Ectodermal cell (in vitro differentiated cells): ENCODE measurements at regions not wholly inside any gene's neighbourhood (a gene's known extent, or its start where the extent isn't known, plus 50 kb on each side); places are given as distances from the start of the nearest gene placed in this dataset.

Experiments used
- H3K27ac ChIP-seq: 2 replicates; pipeline ENCODE4 v1.7.0; 2013; ENCODE audit warnings: mild to moderate bottlenecking, low read depth, low read length; ENCODE audit not compliant: insufficient read depth, poor library complexity, severe bottlenecking
- H3K27me3 ChIP-seq: 2 replicates; pipeline ENCODE4 v1.7.0; 2013; ENCODE audit warnings: mild to moderate bottlenecking, low read length; ENCODE audit not compliant: insufficient read depth, control insufficient read depth, poor library complexity, severe bottlenecking
- H3K36me3 ChIP-seq: one replicate; pipeline ENCODE4 v1.7.0; 2013; ENCODE audit warnings: low read length; ENCODE audit not compliant: control insufficient read depth, insufficient read depth
- H3K4me1 ChIP-seq: one replicate; pipeline ENCODE4 v1.7.0; 2013; ENCODE audit warnings: low read length; ENCODE audit not compliant: control insufficient read depth, insufficient read depth
- H3K4me3 ChIP-seq: 2 replicates; pipeline ENCODE4 v1.7.0; 2013; ENCODE audit warnings: low read depth, low read length, control low read depth; ENCODE audit not compliant: insufficient read depth
- H3K9me3 ChIP-seq: 2 replicates; pipeline ENCODE4 v1.7.0; 2013; ENCODE audit warnings: mild to moderate bottlenecking, low read length, moderate library complexity; ENCODE audit not compliant: control insufficient read depth
- WGBS, 2 experiments: methylation state at CpG; one replicate each; pipeline ENCODE4 v1.1.7; 2013; ENCODE audit warnings: missing lambda C conversion rate in 2 of 2; 5-methylcytosine and 5-hydroxymethylcytosine counted together

DNA sequence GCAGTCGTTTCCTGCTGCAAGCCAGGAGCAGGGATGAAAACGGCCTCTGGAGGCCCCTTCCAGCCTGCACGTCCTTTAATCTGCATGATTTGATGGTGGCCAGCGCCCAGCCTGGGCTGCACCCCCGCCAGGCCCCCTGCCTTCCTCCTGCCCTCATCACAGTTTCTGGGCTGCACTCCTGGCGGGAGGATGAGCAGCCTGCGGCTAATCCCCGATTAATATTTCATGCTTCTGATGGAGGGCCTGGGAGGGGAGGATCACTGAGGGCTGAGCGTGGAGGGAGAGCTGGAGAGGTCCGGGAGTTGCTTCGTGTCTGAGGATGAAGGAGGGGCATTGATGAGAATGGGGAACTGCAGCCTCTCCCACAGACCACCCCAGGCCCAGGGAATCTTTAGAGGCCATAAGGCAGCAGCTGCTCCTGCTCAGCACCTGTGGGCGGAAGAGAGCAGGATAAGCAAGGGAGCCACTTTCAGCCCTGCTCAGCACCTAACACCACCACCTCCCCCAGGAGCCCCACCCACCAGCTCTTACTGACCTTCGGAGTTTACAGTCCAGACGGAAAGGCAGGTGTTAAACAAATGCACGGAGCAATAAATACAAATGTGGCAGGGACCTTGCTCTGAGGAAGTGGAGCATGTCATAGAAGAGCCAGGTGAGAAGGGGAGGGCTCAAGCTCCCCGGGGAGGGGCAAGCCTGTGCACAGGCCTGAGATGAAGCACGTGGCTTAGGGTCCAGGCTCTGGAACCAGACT is 135.0 kb upstream of the NECTIN1 start:
- Histone ChIP-seq H3K36me3 (no peaks in the 10 kb centered on the region), H3K4me3 (no peak overlapping the region), H3K27ac (no peak overlapping the region), H3K9me3 (no peaks in the 10 kb centered on the region), H3K27me3 (no peaks in the 10 kb centered on the region), H3K4me1 (no peaks in the 10 kb centered on the region)
- WGBS, 2 experiments: 76 to 80% methylated on average over 17 of the region's 17 CpGs

DNA sequence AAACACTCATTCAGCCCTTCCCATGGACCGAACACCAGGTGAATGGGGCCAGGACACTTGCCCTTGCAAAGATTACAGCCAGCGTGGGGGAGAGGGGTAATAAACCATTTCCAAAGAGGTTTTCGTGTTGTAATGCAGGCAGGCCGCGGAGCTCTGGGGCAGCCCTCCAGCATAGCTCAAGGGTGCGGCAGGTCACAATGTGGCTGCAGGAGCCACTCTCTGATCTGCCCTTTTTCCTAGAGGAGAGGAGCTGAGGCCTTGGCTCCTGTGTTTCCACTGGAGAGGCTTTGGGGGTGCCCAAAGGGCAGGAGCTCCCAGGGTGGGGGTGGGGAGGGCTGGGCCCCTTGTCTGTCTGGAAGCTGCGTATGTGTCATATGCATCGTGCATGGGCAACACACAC is 134.2 kb upstream of the NECTIN1 start:
- no peaks in the 10 kb centered on the region for H3K27me3 ChIP-seq
- no peak overlapping the region for H3K27ac ChIP-seq
- H3K4me3 ChIP-seq: no peak overlapping the region
- H3K9me3 ChIP-seq: no peaks in the 10 kb centered on the region
- H3K36me3 ChIP-seq: no peaks in the 10 kb centered on the region
- WGBS, 2 experiments: 94 to 95% methylated on average over 8 of the region's 8 CpGs
- H3K4me1 ChIP-seq: no peaks in the 10 kb centered on the region

- Histone ChIP-seq H3K27me3 (no peaks in the 10 kb centered on the region), H3K4me1 (no peaks in the 10 kb centered on the region), H3K27ac (no peak overlapping the region), H3K36me3 (no peaks in the 10 kb centered on the region), H3K4me3 (no peak overlapping the region), H3K9me3 (no peaks in the 10 kb centered on the region)
- WGBS, 2 experiments: 76 to 79% methylated on average over 5 of the region's 5 CpGs
Measured at GRCh38 chr11:119861160-119861559, 132.2 kb upstream of the NECTIN1 start.

DNA sequence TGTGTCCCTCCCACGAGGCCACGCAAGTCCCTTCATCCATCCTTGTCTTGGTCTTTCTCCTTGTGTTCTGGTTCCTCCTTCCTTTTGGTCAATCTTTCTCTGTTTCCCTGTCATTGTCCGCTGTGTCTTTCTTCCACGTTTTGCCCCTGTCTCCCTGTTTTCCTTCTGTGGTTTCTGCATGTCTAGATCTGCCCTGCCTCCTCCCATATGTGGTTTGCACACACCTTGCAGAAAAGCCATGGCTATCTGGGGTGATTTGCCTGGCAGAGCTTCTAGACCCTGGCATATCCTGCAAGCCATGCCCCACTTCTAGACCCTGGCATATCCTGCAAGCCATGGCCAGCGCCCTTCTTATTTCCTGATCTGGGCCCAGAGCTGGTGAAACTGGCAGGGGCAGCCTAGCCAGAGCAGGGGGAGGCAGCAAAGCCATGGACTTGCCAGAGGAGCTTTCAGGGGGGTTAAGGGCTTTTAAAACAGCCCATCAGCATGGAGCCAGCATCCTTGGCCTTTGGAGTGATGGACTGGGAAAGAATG is 131.6 kb upstream of the NECTIN1 start:
- no peaks in the 10 kb centered on the region for H3K36me3 ChIP-seq
- no peaks in the 10 kb centered on the region for H3K4me1 ChIP-seq

DNA sequence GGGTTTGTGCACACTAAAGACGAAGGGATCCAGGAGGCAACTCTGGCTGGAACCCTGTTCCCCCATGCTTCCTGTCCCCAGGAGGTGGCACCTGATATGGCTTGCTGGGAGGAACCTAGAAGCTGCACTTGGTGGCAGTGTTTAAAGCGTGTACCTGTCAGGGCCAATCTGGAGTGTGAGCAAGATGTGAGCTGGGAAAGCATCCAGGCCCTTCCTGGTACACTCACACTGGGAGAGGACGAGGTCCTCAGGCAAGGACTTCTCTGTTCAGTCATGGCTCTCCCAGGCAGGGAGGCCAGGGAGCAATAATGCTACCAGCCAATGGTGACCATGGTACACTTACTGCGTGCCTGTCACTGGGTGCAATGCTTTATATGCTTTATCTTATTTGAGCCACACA is 130.7 kb upstream of the NECTIN1 start:
- H3K27ac ChIP-seq: no peak overlapping the region
- WGBS, 2 experiments: 91 to 93% methylated on average over 4 of the region's 4 CpGs
- H3K4me1 ChIP-seq: no peaks in the 10 kb centered on the region
- H3K4me3 ChIP-seq: no peak overlapping the region
- H3K27me3 ChIP-seq: no peaks in the 10 kb centered on the region
- H3K36me3 ChIP-seq: no peaks in the 10 kb centered on the region
- H3K9me3 ChIP-seq: no peaks in the 10 kb centered on the region

More for the DNA sequence above, 131.6 kb upstream of the NECTIN1 start:
- no peak overlapping the region for H3K27ac ChIP-seq
- H3K9me3 ChIP-seq: no peaks in the 10 kb centered on the region
- 90 to 92% methylated on average over 5 of the region's 5 CpGs for WGBS, 2 experiments
- no peaks in the 10 kb centered on the region for H3K27me3 ChIP-seq
- no peak overlapping the region for H3K4me3 ChIP-seq

DNA sequence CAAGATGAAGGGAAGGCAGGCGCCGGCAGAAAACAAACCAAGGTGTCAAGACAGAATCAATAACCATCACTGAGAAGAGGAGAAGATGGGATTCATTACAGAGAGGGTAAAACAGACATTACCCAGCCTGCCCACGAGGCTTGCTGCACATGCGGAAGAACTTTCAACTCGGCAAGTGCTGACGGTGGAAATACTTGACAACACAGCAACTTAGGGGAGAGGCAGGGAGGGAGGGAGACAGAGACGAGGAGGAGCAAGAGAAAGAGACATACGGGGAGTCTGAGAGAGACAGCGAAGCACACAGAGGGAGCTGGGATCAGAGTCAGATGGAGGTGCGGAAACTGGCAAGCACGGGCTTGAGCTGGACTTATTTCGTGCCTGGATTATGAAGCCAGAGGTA is 129.3 kb upstream of the NECTIN1 start:
- Histone ChIP-seq H3K9me3 (no peaks in the 10 kb centered on the region), H3K36me3 (no peaks in the 10 kb centered on the region), H3K27ac (no peak overlapping the region), H3K27me3 (no peaks in the 10 kb centered on the region), H3K4me1 (no peaks in the 10 kb centered on the region), H3K4me3 (no peak overlapping the region)
- 87% methylated on average over 12 of the region's 12 CpGs for WGBS, 2 experiments

- Histone ChIP-seq H3K27ac (no peak overlapping the region), H3K4me3 (no peak overlapping the region), H3K27me3 (no peaks in the 10 kb centered on the region), H3K9me3 (no peaks in the 10 kb centered on the region), H3K36me3 (no peaks in the 10 kb centered on the region), H3K4me1 (no peaks in the 10 kb centered on the region)
- 89 to 90% methylated on average over 10 of the region's 10 CpGs for WGBS, 2 experiments
Measured at GRCh38 chr11:119856681-119857485, 127.9 kb upstream of the NECTIN1 start.

DNA sequence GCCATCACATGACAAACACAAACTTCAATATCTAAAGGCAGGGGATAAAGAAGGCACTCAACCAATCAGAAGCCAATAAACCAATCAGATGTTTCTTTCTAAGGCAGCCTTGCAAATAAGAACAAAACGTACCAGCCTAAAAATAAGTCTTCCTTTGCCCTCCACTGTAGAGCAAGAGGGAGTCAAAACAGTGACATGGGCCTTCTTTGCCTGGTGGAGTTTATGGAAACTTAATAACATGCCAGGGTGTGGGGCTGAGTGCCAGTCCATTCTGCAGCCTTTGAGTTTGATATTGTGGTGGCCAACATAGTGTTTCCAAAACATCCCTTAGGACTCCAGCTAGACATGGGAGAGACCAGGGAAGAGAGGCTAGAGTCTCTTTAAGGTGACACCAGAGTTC is 126.1 kb upstream of the NECTIN1 start:
- Histone ChIP-seq H3K4me3 (no peak overlapping the region), H3K27me3 (no peaks in the 10 kb centered on the region), H3K36me3 (no peaks in the 10 kb centered on the region), H3K27ac (no peak overlapping the region), H3K9me3 (no peaks in the 10 kb centered on the region), H3K4me1 (no peaks in the 10 kb centered on the region)
- 89 to 100% methylated on average over 1 of the region's 1 CpG for WGBS, 2 experiments

GRCh38 chr11:119854521-119854920 is 125.5 kb upstream of the NECTIN1 start:
- Histone ChIP-seq H3K9me3 (no peaks in the 10 kb centered on the region), H3K36me3 (no peaks in the 10 kb centered on the region), H3K27ac (no peak overlapping the region), H3K4me3 (no peak overlapping the region), H3K4me1 (no peaks in the 10 kb centered on the region), H3K27me3 (no peaks in the 10 kb centered on the region)
- 93 to 94% methylated on average over 7 of the region's 7 CpGs for WGBS, 2 experiments

DNA sequence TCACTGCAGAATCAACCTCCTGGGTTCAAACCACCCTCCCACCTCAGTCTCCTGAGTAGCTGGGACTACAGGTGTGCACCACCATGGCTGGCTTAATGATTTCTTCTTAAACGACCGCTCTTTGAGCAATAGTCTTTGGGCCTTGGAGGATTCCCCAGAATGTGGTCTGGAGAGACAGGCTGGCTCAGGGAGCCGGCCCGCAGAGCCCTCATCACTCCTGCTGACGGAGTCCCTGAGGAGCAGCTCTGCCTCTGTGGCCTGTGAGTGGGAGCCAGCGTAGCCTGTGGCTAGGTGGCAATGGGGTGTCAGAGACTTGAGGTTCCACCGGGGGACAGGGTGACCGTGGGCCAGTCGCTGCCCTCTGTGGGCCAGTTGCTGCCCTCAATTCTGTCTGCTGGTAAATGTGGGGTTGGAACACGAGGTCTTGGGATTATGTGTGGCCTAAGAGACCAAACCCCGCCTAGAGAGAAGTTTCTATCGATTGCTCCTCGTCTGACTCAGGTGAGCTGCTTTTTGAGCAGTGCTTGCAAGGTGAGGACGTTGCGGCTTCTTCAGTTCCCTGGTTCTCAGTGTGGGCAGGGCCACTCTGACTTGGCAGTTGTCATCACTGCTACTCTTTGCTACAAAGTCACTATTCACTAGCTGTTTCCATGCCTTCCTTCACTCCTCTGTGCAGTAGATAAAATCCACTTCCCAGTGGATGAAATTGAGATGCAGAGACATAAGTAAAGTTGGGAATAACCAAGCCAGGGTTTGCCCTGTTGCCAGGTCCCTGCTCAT is 124.8 kb upstream of the NECTIN1 start:
- Histone ChIP-seq H3K4me3 (no peak overlapping the region), H3K4me1 (no peaks in the 10 kb centered on the region), H3K36me3 (no peaks in the 10 kb centered on the region), H3K27me3 (no peaks in the 10 kb centered on the region), H3K9me3 (no peaks in the 10 kb centered on the region), H3K27ac (no peak overlapping the region)
- WGBS, 2 experiments: 93% methylated on average over 15 of the region's 15 CpGs
